ENCODE measurements at regions not wholly inside any gene's neighbourhood (a gene's known extent, or its start where the extent isn't known, plus 50 kb on each side); places are given as distances from the start of the nearest gene placed in this dataset.

- H3K23me2 ChIP-seq (ENCODE audit: insufficient read length, low read depth, low read length, poor library complexity, severe bottlenecking), result no peaks in the 10 kb centered on the region
- no peak overlapping the region for H3K56ac ChIP-seq (ENCODE audit: insufficient read length, low read depth, low read length)
- H4K5ac ChIP-seq (ENCODE audit: insufficient read length, low read depth, low read length), result no peak overlapping the region
- no peaks in the 10 kb centered on the region for H3K4me1 Mint-ChIP-seq
- DNase-seq, result no peak
- H2AK5ac ChIP-seq (ENCODE audit: insufficient read length, low read length), result no peak overlapping the region
- H3K4me1 ChIP-seq (ENCODE audit: insufficient read depth, low read length), result no peaks in the 10 kb centered on the region
- no peak overlapping the region for H4K8ac ChIP-seq (replicated peaks; ENCODE audit: insufficient read length, low read depth, low read length)
- peaks cover 6% of the 10 kb centered on the region for H3K9me3 ChIP-seq (ENCODE audit: control insufficient read depth, low read depth, low read length)
- H3K27me3 Mint-ChIP-seq (ENCODE audit: low read depth), result no peaks in the 10 kb centered on the region; the same call in none of the 2 replicates
- H3K27ac Mint-ChIP-seq, result no peak overlapping the region
- no peak overlapping the region for H3K18ac ChIP-seq (ENCODE audit: insufficient read length, low read depth, low read length)
- no peak overlapping the region for H3K27ac ChIP-seq (ENCODE audit: insufficient read length, low read depth, low read length)
- no peak overlapping the region for H2BK120ac ChIP-seq (ENCODE audit: low read depth, low read length, poor library complexity, severe bottlenecking)
- H3K79me2 ChIP-seq (ENCODE audit: insufficient read depth, low read length), result no peaks in the 10 kb centered on the region
- no peak overlapping the region for H2BK15ac ChIP-seq (ENCODE audit: low read depth, low read length)
- no peak overlapping the region for H3K4me3 Mint-ChIP-seq
- peaks cover 0 to 8% (median 0%) of the 10 kb centered on the region in 3 experiments; a peak in 1 of 7 replicates for H3K36me3 Mint-ChIP-seq (ENCODE audit: insufficient read depth in 1 of 3, low read depth in 3 of 3)
- H3K4ac ChIP-seq (ENCODE audit: low read depth, low read length), result no peak overlapping the region
- H2BK12ac ChIP-seq (ENCODE audit: insufficient read length, low read depth, low read length), result no peak overlapping the region
- H3K79me1 ChIP-seq (ENCODE audit: insufficient read depth, low read depth, low read length, poor library complexity, severe bottlenecking), result no peaks in the 10 kb centered on the region
- peaks cover 5 to 7% of the 10 kb centered on the region in 2 experiments; a peak in 3 of 5 replicates for H3K9me3 Mint-ChIP-seq
- H2BK5ac ChIP-seq (ENCODE audit: insufficient read length, low read length), result no peak overlapping the region
- no peak for TF ChIP-seq CTCF (conservative IDR thresholded peaks at IDR 0.05)
- H3K27me3 ChIP-seq (ENCODE audit: insufficient read depth, low read length), result no peaks in the 10 kb centered on the region
- H3K9ac ChIP-seq (ENCODE audit: extremely low read depth, insufficient read length, low read length), result no peak overlapping the region
- H4K20me1 ChIP-seq (ENCODE audit: control insufficient read depth, insufficient read depth, insufficient read length), result no peaks in the 10 kb centered on the region
- H4K91ac ChIP-seq (ENCODE audit: insufficient read length, low read depth, low read length), result no peak overlapping the region
- no peak overlapping the region for H3T11ph ChIP-seq (ENCODE audit: low read length)
- no peak overlapping the region for H3K14ac ChIP-seq (ENCODE audit: insufficient read depth, low read length)
- H3K4me2 ChIP-seq (ENCODE audit: insufficient read depth, insufficient read length, low read length), result no peak overlapping the region
- WGBS (ENCODE audit: extremely low coverage, insufficient read length, low lambda C conversion rate), result no CpG with 5 or more reads among the region's 4 CpGs
- H2BK20ac ChIP-seq (ENCODE audit: low read depth, low read length, poor library complexity, severe bottlenecking), result no peak overlapping the region
- no peak overlapping the region for H3K23ac ChIP-seq (ENCODE audit: insufficient read length, low read depth, low read length)
- no peak overlapping the region for H2AFZ ChIP-seq (ENCODE audit: low read length)
Measured at GRCh38 chr12:59396919-59397318, 198.9 kb upstream of the SLC16A7 start.
